Spleen (tissue), 7 donors: ENCODE measurements at regions not wholly inside any gene's neighbourhood (a gene's known extent, or its start where the extent isn't known, plus 50 kb on each side); places are given as distances from the start of the nearest gene placed in this dataset.

ENCODE experiments used
- CTCF ChIP-seq, 11 experiments: fragments of 200-600 bp in 7 of 11; fragments of 450-650 bp in 4 of 11; sonication (generic) in 4 of 11; IDR thresholded peaks in 8 of 11; conservative IDR thresholded peaks in 3 of 11; 1 replicate in 7 of 11; 2 replicates in 4 of 11; pipeline versions ENCODE4 v1.4.0 to v1.8.0; 2016 to 2021; ENCODE audit warnings: antibody characterized with exemption in 11 of 11, inconsistent platforms in 4 of 11, mild to moderate bottlenecking in 1 of 11
- POLR2A ChIP-seq, 3 donors: fragments of 450-650 bp; IDR thresholded peaks; one replicate each; pipeline ENCODE4 v1.5.1; 2017; ENCODE audit warnings: antibody characterized with exemption in 3 of 3, mild to moderate bottlenecking in 1 of 3
- POLR2AphosphoS5 ChIP-seq, 3 donors: sonication (generic); formaldehyde crosslinking; IDR thresholded peaks; one replicate each; pipeline ENCODE4 v1.5.1; 2017; ENCODE audit warnings: antibody characterized with exemption in 3 of 3
- donor health status: DM: no; HTN: no; CAD: no; lungs with moderate emphysema.
- donor health status: DM: no; HTN: no; CAD: no.
- donor health status: DM: no; HTN: no; CAD: no.

- TF ChIP-seq CTCF (IDR thresholded peaks at IDR 0.05 in 8 of 11, conservative IDR thresholded peaks at IDR 0.05 in 3 of 11): no peak
- TF ChIP-seq POLR2AphosphoS5 (IDR thresholded peaks at IDR 0.05): no peak
- no peak for TF ChIP-seq POLR2A (IDR thresholded peaks at IDR 0.05)
These were observed 758.1 kb downstream of the PRELID2 start for GRCh38 chr5:145077028-145077427.
